GM12875 (cell line): ENCODE measurements at regions not wholly inside any gene's neighbourhood (a gene's known extent, or its start where the extent isn't known, plus 50 kb on each side); places are given as distances from the start of the nearest gene placed in this dataset.

Experiments used
- H3K4me3 ChIP-seq: one replicate; pipeline ENCODE4 v1.5.1; 2011; ENCODE audit warnings: low read depth, low read length, control low read depth
- TF ChIP-seq, protein P1 (sequence below): IDR thresholded peaks from 2 replicates; pipeline ENCODE4 v1.5.1; 2011; ENCODE audit warnings: low read depth, mild to moderate bottlenecking, control low read depth, inconsistent platforms, low read length, moderate library complexity, borderline replicate concordance; ENCODE audit not compliant: insufficient read depth

GRCh38 chr16:9271841-9272240, 180.4 kb downstream of the HAPSTR1 start:
- no peak overlapping the region for H3K4me3 ChIP-seq
- TF ChIP-seq, protein P1, sequence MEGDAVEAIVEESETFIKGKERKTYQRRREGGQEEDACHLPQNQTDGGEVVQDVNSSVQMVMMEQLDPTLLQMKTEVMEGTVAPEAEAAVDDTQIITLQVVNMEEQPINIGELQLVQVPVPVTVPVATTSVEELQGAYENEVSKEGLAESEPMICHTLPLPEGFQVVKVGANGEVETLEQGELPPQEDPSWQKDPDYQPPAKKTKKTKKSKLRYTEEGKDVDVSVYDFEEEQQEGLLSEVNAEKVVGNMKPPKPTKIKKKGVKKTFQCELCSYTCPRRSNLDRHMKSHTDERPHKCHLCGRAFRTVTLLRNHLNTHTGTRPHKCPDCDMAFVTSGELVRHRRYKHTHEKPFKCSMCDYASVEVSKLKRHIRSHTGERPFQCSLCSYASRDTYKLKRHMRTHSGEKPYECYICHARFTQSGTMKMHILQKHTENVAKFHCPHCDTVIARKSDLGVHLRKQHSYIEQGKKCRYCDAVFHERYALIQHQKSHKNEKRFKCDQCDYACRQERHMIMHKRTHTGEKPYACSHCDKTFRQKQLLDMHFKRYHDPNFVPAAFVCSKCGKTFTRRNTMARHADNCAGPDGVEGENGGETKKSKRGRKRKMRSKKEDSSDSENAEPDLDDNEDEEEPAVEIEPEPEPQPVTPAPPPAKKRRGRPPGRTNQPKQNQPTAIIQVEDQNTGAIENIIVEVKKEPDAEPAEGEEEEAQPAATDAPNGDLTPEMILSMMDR, result no peak

DNA sequence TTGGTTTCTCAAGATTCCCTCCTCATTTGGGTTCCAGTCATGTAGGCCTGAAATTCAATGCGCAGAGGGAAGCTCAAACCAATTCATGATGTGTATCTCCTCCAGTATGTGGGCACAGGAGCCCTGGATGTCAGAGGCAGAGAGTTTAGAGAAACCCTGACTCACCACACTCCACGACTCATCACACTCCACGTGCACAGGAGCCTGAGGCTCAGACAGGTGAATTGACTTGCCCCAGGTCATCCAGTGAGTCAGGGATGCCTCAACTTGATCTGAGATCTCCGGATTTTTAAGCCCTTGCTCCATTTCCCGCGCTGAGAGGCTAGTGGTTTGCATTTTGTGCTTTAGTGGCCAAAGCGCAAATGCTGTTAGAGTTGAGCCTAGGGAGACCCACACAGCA, 183.9 kb downstream of the HAPSTR1 start:
- TF ChIP-seq, protein P1, result no peak
- no peak overlapping the region for H3K4me3 ChIP-seq

- TF ChIP-seq, protein P1, result no peak
- no peak overlapping the region for H3K4me3 ChIP-seq
Observed at GRCh38 chr16:9275816-9276354, 184.4 kb downstream of the HAPSTR1 start.

GRCh38 chr16:9279291-9280068, 188.0 kb downstream of the HAPSTR1 start:
- TF ChIP-seq, protein P1, result no peak

GRCh38 chr16:9280069-9280466, 188.6 kb downstream of the HAPSTR1 start:
- TF ChIP-seq, protein P1, result no peak
- no peak overlapping the region for H3K4me3 ChIP-seq

More at GRCh38 chr16:9279291-9280068, 188.0 kb downstream of the HAPSTR1 start:
- H3K4me3 ChIP-seq, result no peak overlapping the region

- H3K4me3 ChIP-seq, result no peak overlapping the region
- TF ChIP-seq, protein P1, result no peak
Observed at GRCh38 chr16:9286930-9287329, 195.5 kb downstream of the HAPSTR1 start.

DNA sequence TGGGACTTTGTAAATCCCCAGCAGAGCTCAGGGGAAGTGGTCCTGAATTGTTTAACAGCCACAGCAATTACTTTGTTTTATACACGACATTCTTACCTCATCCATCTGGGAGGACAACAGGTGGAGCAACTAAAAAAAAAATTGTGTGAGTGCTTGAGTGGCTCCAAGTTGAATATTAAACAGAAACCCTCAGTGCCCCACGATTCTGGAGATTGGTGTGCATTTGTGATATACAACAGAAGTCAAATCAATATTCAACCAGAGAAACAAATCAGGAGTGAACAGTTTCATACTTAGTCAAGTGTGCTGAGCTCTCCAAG, 204.8 kb downstream of the HAPSTR1 start:
- TF ChIP-seq, protein P1, result no peak
- H3K4me3 ChIP-seq, result no peak overlapping the region
